ENCODE measurements at regions not wholly inside any gene's neighbourhood (a gene's known extent, or its start where the extent isn't known, plus 50 kb on each side); places are given as distances from the start of the nearest gene placed in this dataset.

DNA sequence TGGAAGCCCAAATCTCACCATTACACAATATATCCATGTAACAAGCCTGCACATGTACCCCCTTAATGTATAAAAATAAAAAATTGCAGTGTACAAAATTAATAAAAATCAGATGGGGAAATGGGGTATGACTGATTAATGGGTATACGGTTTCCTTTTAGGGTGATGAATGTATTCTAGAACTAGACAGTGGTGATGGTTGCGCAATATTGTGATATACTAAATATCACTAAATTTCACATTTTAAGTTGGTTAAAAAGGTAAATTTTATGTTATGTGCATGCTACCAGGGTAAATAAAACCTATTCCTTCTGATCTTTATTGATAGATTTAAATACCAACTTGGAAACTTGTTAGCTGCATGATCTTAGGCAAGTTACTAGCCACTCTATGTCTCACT, 129.4 kb downstream of the SPANXA1 start:
- H3K4me3 ChIP-seq (ENCODE audit: low read length), result no peak overlapping the region
- H2AFZ ChIP-seq (ENCODE audit: low read depth, low read length), result no peak overlapping the region
- no peaks in the 10 kb centered on the region for H4K20me1 ChIP-seq (ENCODE audit: insufficient read depth)
- no peak overlapping the region for H3K4me2 ChIP-seq (ENCODE audit: low read length)
- no peaks in the 10 kb centered on the region for H3K9me2 ChIP-seq (ENCODE audit: insufficient read depth, low read length)
- TF ChIP-seq MXI1 (conservative IDR thresholded peaks at IDR 0.05; ENCODE audit: poor library complexity, severe bottlenecking) (no peak), EP300 (conservative IDR thresholded peaks at IDR 0.05; ENCODE audit: poor library complexity, severe bottlenecking) (no peak), RAD21 (conservative IDR thresholded peaks at IDR 0.05) (no peak), SMC3 (conservative IDR thresholded peaks at IDR 0.05; ENCODE audit: poor library complexity) (no peak), EZH2 (IDR thresholded peaks at IDR 0.05; ENCODE audit: borderline replicate concordance, insufficient read depth, low read length, poor library complexity, severe bottlenecking) (no peak), TAF1 (IDR thresholded peaks at IDR 0.05; ENCODE audit: low read depth) (no peak), POLR2AphosphoS5 (IDR thresholded peaks at IDR 0.05) (no peak)
- TF ChIP-seq, protein P1, sequence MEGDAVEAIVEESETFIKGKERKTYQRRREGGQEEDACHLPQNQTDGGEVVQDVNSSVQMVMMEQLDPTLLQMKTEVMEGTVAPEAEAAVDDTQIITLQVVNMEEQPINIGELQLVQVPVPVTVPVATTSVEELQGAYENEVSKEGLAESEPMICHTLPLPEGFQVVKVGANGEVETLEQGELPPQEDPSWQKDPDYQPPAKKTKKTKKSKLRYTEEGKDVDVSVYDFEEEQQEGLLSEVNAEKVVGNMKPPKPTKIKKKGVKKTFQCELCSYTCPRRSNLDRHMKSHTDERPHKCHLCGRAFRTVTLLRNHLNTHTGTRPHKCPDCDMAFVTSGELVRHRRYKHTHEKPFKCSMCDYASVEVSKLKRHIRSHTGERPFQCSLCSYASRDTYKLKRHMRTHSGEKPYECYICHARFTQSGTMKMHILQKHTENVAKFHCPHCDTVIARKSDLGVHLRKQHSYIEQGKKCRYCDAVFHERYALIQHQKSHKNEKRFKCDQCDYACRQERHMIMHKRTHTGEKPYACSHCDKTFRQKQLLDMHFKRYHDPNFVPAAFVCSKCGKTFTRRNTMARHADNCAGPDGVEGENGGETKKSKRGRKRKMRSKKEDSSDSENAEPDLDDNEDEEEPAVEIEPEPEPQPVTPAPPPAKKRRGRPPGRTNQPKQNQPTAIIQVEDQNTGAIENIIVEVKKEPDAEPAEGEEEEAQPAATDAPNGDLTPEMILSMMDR (IDR thresholded peaks at IDR 0.05; ENCODE audit: poor library complexity, severe bottlenecking), result no peak
- TF ChIP-seq, protein P2, sequence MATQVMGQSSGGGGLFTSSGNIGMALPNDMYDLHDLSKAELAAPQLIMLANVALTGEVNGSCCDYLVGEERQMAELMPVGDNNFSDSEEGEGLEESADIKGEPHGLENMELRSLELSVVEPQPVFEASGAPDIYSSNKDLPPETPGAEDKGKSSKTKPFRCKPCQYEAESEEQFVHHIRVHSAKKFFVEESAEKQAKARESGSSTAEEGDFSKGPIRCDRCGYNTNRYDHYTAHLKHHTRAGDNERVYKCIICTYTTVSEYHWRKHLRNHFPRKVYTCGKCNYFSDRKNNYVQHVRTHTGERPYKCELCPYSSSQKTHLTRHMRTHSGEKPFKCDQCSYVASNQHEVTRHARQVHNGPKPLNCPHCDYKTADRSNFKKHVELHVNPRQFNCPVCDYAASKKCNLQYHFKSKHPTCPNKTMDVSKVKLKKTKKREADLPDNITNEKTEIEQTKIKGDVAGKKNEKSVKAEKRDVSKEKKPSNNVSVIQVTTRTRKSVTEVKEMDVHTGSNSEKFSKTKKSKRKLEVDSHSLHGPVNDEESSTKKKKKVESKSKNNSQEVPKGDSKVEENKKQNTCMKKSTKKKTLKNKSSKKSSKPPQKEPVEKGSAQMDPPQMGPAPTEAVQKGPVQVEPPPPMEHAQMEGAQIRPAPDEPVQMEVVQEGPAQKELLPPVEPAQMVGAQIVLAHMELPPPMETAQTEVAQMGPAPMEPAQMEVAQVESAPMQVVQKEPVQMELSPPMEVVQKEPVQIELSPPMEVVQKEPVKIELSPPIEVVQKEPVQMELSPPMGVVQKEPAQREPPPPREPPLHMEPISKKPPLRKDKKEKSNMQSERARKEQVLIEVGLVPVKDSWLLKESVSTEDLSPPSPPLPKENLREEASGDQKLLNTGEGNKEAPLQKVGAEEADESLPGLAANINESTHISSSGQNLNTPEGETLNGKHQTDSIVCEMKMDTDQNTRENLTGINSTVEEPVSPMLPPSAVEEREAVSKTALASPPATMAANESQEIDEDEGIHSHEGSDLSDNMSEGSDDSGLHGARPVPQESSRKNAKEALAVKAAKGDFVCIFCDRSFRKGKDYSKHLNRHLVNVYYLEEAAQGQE (IDR thresholded peaks at IDR 0.05; ENCODE audit: borderline replicate concordance), result no peak
- H3K27ac ChIP-seq (ENCODE audit: low read length), result no peak overlapping the region
- H3K9me3 ChIP-seq (ENCODE audit: low read length), result no peaks in the 10 kb centered on the region
- no peaks in the 10 kb centered on the region for H3K79me2 ChIP-seq (replicated peaks; ENCODE audit: insufficient read depth, low read length)
- H3K36me3 ChIP-seq (ENCODE audit: insufficient read depth, low read length), result no peaks in the 10 kb centered on the region
- H3K27me3 ChIP-seq (ENCODE audit: insufficient read depth, low read depth, low read length), result no peaks in the 10 kb centered on the region
- no peak overlapping the region for H3K9ac ChIP-seq (ENCODE audit: low read length)
- no peaks in the 10 kb centered on the region for H3F3A ChIP-seq (ENCODE audit: insufficient read depth, low read length, poor library complexity, severe bottlenecking)

DNA sequence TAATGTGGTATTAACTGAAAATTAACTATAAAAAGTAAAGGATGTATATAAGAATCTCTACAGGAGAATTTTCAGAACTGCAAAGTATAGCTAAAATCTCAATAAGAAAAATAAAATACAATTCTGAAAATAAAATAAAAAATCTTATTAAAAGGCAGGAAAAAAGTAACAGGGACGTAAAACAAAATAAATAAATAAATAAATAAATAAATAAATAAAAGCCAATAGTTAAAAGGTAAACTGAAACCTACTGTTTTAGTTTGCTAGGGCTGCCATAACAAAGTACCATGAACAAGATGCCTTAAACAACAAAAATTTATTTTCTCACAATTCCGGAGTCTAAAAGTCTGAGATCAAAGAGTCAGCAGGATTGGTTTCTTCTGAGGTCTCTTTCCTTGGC, 140.6 kb downstream of the SPANXA1 start:
- H3K4me3 ChIP-seq (ENCODE audit: low read length), result no peak overlapping the region
- no peaks in the 10 kb centered on the region for H4K20me1 ChIP-seq (ENCODE audit: insufficient read depth)
- H3K27me3 ChIP-seq (ENCODE audit: insufficient read depth, low read depth, low read length), result no peaks in the 10 kb centered on the region
- H3K9ac ChIP-seq (ENCODE audit: low read length), result no peak overlapping the region
- H3K4me2 ChIP-seq (ENCODE audit: low read length), result no peak overlapping the region
- H3K36me3 ChIP-seq (ENCODE audit: insufficient read depth, low read length), result no peaks in the 10 kb centered on the region
- H3F3A ChIP-seq (ENCODE audit: insufficient read depth, low read length, poor library complexity, severe bottlenecking), result no peaks in the 10 kb centered on the region
- TF ChIP-seq, protein P2 (IDR thresholded peaks at IDR 0.05; ENCODE audit: borderline replicate concordance), result no peak
- TF ChIP-seq RAD21 (conservative IDR thresholded peaks at IDR 0.05) (no peak), MXI1 (conservative IDR thresholded peaks at IDR 0.05; ENCODE audit: poor library complexity, severe bottlenecking) (no peak), EP300 (conservative IDR thresholded peaks at IDR 0.05; ENCODE audit: poor library complexity, severe bottlenecking) (no peak), SMC3 (conservative IDR thresholded peaks at IDR 0.05; ENCODE audit: poor library complexity) (no peak), EZH2 (IDR thresholded peaks at IDR 0.05; ENCODE audit: borderline replicate concordance, insufficient read depth, low read length, poor library complexity, severe bottlenecking) (no peak)
- TF ChIP-seq, protein P1 (IDR thresholded peaks at IDR 0.05; ENCODE audit: poor library complexity, severe bottlenecking), result no peak
- H3K9me2 ChIP-seq (ENCODE audit: insufficient read depth, low read length), result no peaks in the 10 kb centered on the region
- no peak overlapping the region for H2AFZ ChIP-seq (ENCODE audit: low read depth, low read length)
- no peaks in the 10 kb centered on the region for H3K9me3 ChIP-seq (ENCODE audit: low read length)
- H3K27ac ChIP-seq (ENCODE audit: low read length), result no peak overlapping the region
- no peaks in the 10 kb centered on the region for H3K79me2 ChIP-seq (replicated peaks; ENCODE audit: insufficient read depth, low read length)

Measured in neural cell (in vitro differentiated cells).